Central memory CD8-positive, alpha-beta T cell (primary cell): ENCODE measurements at regions not wholly inside any gene's neighbourhood (a gene's known extent, or its start where the extent isn't known, plus 50 kb on each side); places are given as distances from the start of the nearest gene placed in this dataset.

Experiments used
- ATAC-seq: fragments of 150-1000 bp; cut with Tn5 transposase; replicated peaks from 2 replicates; pipeline ENCODE4 v1.10.0; 2022; ENCODE audit warnings: mild to moderate bottlenecking, moderate FRiP score, moderate number of reproducible peaks; ENCODE audit not compliant: poor library complexity, severe bottlenecking; ENCODE audit errors: extremely low read depth
- DNase-seq, 2 donors: peaks; one replicate each; pipeline ENCODE4 v3.0.0; 2021; ENCODE audit warnings: low spot score in 2 of 2
- H3K27ac Mint-ChIP-seq: one replicate; pipeline ENCODE4 v1.8.0; 2022; ENCODE audit warnings: low read depth, mild to moderate bottlenecking, moderate library complexity, mixed read lengths
- H3K27me3 Mint-ChIP-seq: one replicate; pipeline ENCODE4 v1.8.0; 2022; ENCODE audit warnings: mixed read lengths
- H3K36me3 Mint-ChIP-seq: one replicate; pipeline ENCODE4 v1.8.0; 2022; ENCODE audit warnings: mild to moderate bottlenecking, moderate library complexity, mixed read lengths; ENCODE audit not compliant: insufficient read depth
- H3K4me1 Mint-ChIP-seq: one replicate; pipeline ENCODE4 v1.8.0; 2022; ENCODE audit warnings: mixed read lengths
- H3K4me3 Mint-ChIP-seq: one replicate; pipeline ENCODE4 v1.8.0; 2022; ENCODE audit warnings: mild to moderate bottlenecking, moderate library complexity, mixed read lengths
- H3K9me3 Mint-ChIP-seq: one replicate; pipeline ENCODE4 v1.8.0; 2022; ENCODE audit warnings: mixed read lengths

GRCh38 chr6:119627908-119628669 lies 278.5 kb upstream of the MAN1A1 start:
- Mint-ChIP-seq H3K27ac (no peak overlapping the region), H3K9me3 (no peaks in the 10 kb centered on the region), H3K4me1 (no peaks in the 10 kb centered on the region), H3K36me3 (no peaks in the 10 kb centered on the region), H3K4me3 (no peak overlapping the region), H3K27me3 (peaks cover 46% of the 10 kb centered on the region)
- DNase-seq: no peak
- no peak for ATAC-seq

GRCh38 chr6:119626884-119627619 lies 277.5 kb upstream of the MAN1A1 start:
- ATAC-seq: no peak
- no peak for DNase-seq
- H3K27me3 Mint-ChIP-seq: peaks cover 45% of the 10 kb centered on the region
- H3K4me1 Mint-ChIP-seq: no peaks in the 10 kb centered on the region
- H3K36me3 Mint-ChIP-seq: no peaks in the 10 kb centered on the region
- no peak overlapping the region for H3K4me3 Mint-ChIP-seq
- H3K27ac Mint-ChIP-seq: no peak overlapping the region
- H3K9me3 Mint-ChIP-seq: no peaks in the 10 kb centered on the region

- DNase-seq (no peak), ATAC-seq (no peak)
- H3K27me3 Mint-ChIP-seq: peaks cover 13% of the 10 kb centered on the region
- no peaks in the 10 kb centered on the region for H3K36me3 Mint-ChIP-seq
- no peak overlapping the region for H3K4me3 Mint-ChIP-seq
- no peak overlapping the region for H3K27ac Mint-ChIP-seq
- no peaks in the 10 kb centered on the region for H3K9me3 Mint-ChIP-seq
- no peaks in the 10 kb centered on the region for H3K4me1 Mint-ChIP-seq
Observed at GRCh38 chr6:119620846-119621555, 271.4 kb upstream of the MAN1A1 start.

- H3K4me3 Mint-ChIP-seq: no peak overlapping the region
- no peak for ATAC-seq
- DNase-seq: no peak
- no peak overlapping the region for H3K27ac Mint-ChIP-seq
- H3K36me3 Mint-ChIP-seq: peaks cover 2% of the 10 kb centered on the region
- H3K9me3 Mint-ChIP-seq: no peaks in the 10 kb centered on the region
- no peaks in the 10 kb centered on the region for H3K4me1 Mint-ChIP-seq
- H3K27me3 Mint-ChIP-seq: no peaks in the 10 kb centered on the region
Observed at GRCh38 chr6:119614138-119614537, 264.6 kb upstream of the MAN1A1 start.

- DNase-seq (no peak), ATAC-seq (no peak)
- Mint-ChIP-seq H3K27me3 (no peaks in the 10 kb centered on the region), H3K27ac (no peak overlapping the region), H3K4me3 (no peak overlapping the region), H3K4me1 (no peaks in the 10 kb centered on the region), H3K36me3 (peaks cover 2% of the 10 kb centered on the region), H3K9me3 (no peaks in the 10 kb centered on the region)
Observed at GRCh38 chr6:119612911-119613381, 263.4 kb upstream of the MAN1A1 start.

- ATAC-seq (no peak), DNase-seq (no peak)
- Mint-ChIP-seq H3K27ac (no peak overlapping the region), H3K9me3 (no peaks in the 10 kb centered on the region), H3K27me3 (no peaks in the 10 kb centered on the region), H3K4me3 (no peak overlapping the region), H3K36me3 (peaks cover 2% of the 10 kb centered on the region), H3K4me1 (no peaks in the 10 kb centered on the region)
Observed at GRCh38 chr6:119612176-119612891, 262.8 kb upstream of the MAN1A1 start.

GRCh38 chr6:119610754-119611153 lies 261.2 kb upstream of the MAN1A1 start:
- no peak for ATAC-seq
- DNase-seq: no peak
- Mint-ChIP-seq H3K4me1 (no peaks in the 10 kb centered on the region), H3K27ac (no peak overlapping the region), H3K9me3 (no peaks in the 10 kb centered on the region), H3K4me3 (no peak overlapping the region), H3K27me3 (no peaks in the 10 kb centered on the region), H3K36me3 (peaks cover 2% of the 10 kb centered on the region)

GRCh38 chr6:119610265-119610664 lies 260.7 kb upstream of the MAN1A1 start:
- ATAC-seq (no peak), DNase-seq (no peak)
- peaks cover 2% of the 10 kb centered on the region for H3K36me3 Mint-ChIP-seq
- no peak overlapping the region for H3K27ac Mint-ChIP-seq
- H3K4me1 Mint-ChIP-seq: no peaks in the 10 kb centered on the region
- H3K4me3 Mint-ChIP-seq: no peak overlapping the region
- H3K27me3 Mint-ChIP-seq: no peaks in the 10 kb centered on the region
- no peaks in the 10 kb centered on the region for H3K9me3 Mint-ChIP-seq

GRCh38 chr6:119609865-119610264 lies 260.3 kb upstream of the MAN1A1 start:
- ATAC-seq (no peak), DNase-seq (no peak)
- no peak overlapping the region for H3K4me3 Mint-ChIP-seq
- peaks cover 2% of the 10 kb centered on the region for H3K36me3 Mint-ChIP-seq
- no peaks in the 10 kb centered on the region for H3K9me3 Mint-ChIP-seq
- no peak overlapping the region for H3K27ac Mint-ChIP-seq
- no peaks in the 10 kb centered on the region for H3K4me1 Mint-ChIP-seq
- H3K27me3 Mint-ChIP-seq: no peaks in the 10 kb centered on the region

GRCh38 chr6:119608994-119609393 lies 259.4 kb upstream of the MAN1A1 start:
- ATAC-seq: no peak
- Mint-ChIP-seq H3K27ac (no peak overlapping the region), H3K36me3 (peaks cover 2% of the 10 kb centered on the region), H3K4me1 (no peaks in the 10 kb centered on the region), H3K9me3 (no peaks in the 10 kb centered on the region), H3K27me3 (no peaks in the 10 kb centered on the region), H3K4me3 (no peak overlapping the region)
- DNase-seq: no peak

- no peaks in the 10 kb centered on the region for H3K4me1 Mint-ChIP-seq
- ATAC-seq (no peak), DNase-seq (no peak)
- no peaks in the 10 kb centered on the region for H3K9me3 Mint-ChIP-seq
- H3K27ac Mint-ChIP-seq: no peak overlapping the region
- no peaks in the 10 kb centered on the region for H3K36me3 Mint-ChIP-seq
- no peaks in the 10 kb centered on the region for H3K27me3 Mint-ChIP-seq
- no peak overlapping the region for H3K4me3 Mint-ChIP-seq
Observed at GRCh38 chr6:119604124-119604523, 254.6 kb upstream of the MAN1A1 start.

- no peaks in the 10 kb centered on the region for H3K9me3 Mint-ChIP-seq
- H3K27me3 Mint-ChIP-seq: no peaks in the 10 kb centered on the region
- H3K4me3 Mint-ChIP-seq: no peak overlapping the region
- DNase-seq: no peak
- no peaks in the 10 kb centered on the region for H3K4me1 Mint-ChIP-seq
- H3K36me3 Mint-ChIP-seq: no peaks in the 10 kb centered on the region
- H3K27ac Mint-ChIP-seq: no peak overlapping the region
- ATAC-seq: no peak
Observed at GRCh38 chr6:119603501-119603900, 253.9 kb upstream of the MAN1A1 start.
